H1 (cell line): ENCODE measurements at regions not wholly inside any gene's neighbourhood (a gene's known extent, or its start where the extent isn't known, plus 50 kb on each side); places are given as distances from the start of the nearest gene placed in this dataset.

ENCODE experiments used
- CTCF ChIA-PET: fragments of 300-600 bp; sonication (Branson Sonifier 250); formaldehyde crosslinking; loops from one replicate; lab custom pipeline; 2021; ENCODE audit not compliant: partially characterized antibody; lab: Charles Lee
- POLR2A ChIA-PET: fragments of 300-600 bp; sonication (Branson Sonifier 250); formaldehyde crosslinking; loops from one replicate; lab custom pipeline; 2021; ENCODE audit warnings: inconsistent platforms; ENCODE audit not compliant: partially characterized antibody; lab: Charles Lee
- DNase-seq, 2 experiments: peaks; one replicate each; pipeline versions ENCODE4 v3.0.0 to v3.0.0-alpha.2; 2010 to 2022; ENCODE audit warnings: low spot score in 2 of 2, low read depth in 1 of 2, mixed read lengths in 1 of 2
- FAIRE-seq: peaks from 2 replicates; lab custom pipeline; 2011; peaks lifted over from hg19 to GRCh38; lab: Jason Lieb, UNC
- H2AFZ ChIP-seq: 2 replicates; pipeline ENCODE4 v1.8.1; 2012; ENCODE audit warnings: low read length, inconsistent platforms
- H2AK5ac ChIP-seq: 2 replicates; pipeline ENCODE4 v1.6.1; 2013; ENCODE audit warnings: low read depth, low read length
- H2BK120ac ChIP-seq: replicated peaks from 2 replicates; pipeline ENCODE3; 2013; ENCODE audit warnings: low read depth, low read length, inconsistent platforms
- H2BK12ac ChIP-seq: 2 replicates; pipeline ENCODE4 v1.6.1; 2013; ENCODE audit warnings: low read depth, low read length
- H2BK15ac ChIP-seq: 2 replicates; pipeline ENCODE4 v1.6.1; 2013; ENCODE audit warnings: low read length
- H2BK20ac ChIP-seq: 2 replicates; pipeline ENCODE4 v1.6.1; 2013; ENCODE audit warnings: low read length
- H2BK5ac ChIP-seq: 2 replicates; pipeline ENCODE4 v1.6.1; 2013; ENCODE audit warnings: low read depth, low read length
- H3K14ac ChIP-seq: 2 replicates; pipeline ENCODE4 v1.6.1; 2013; ENCODE audit warnings: inconsistent platforms; ENCODE audit not compliant: insufficient read length
- H3K18ac ChIP-seq: 2 replicates; pipeline ENCODE4 v1.6.1; 2013; ENCODE audit warnings: low read length; ENCODE audit errors: extremely low read depth
- H3K23ac ChIP-seq: 2 replicates; pipeline ENCODE4 v1.6.1; 2013; ENCODE audit warnings: inconsistent platforms; ENCODE audit not compliant: insufficient read length
- H3K23me2 ChIP-seq: 2 replicates; pipeline ENCODE4 v1.6.1; 2013; ENCODE audit warnings: low read depth, low read length
- H3K27ac ChIP-seq: 2 replicates; pipeline ENCODE4 v1.6.1; 2011; ENCODE audit warnings: low read depth, low read length, inconsistent platforms
- H3K27me3 ChIP-seq, 4 experiments: replicated peaks in 1 of 4; 1 replicate in 1 of 4; 2 replicates in 3 of 4; pipeline versions ENCODE4 v1.6.1 to v1.8.1; 2011 to 2013; ENCODE audit warnings: low read length in 3 of 4, mild to moderate bottlenecking in 3 of 4, inconsistent platforms in 2 of 4, mixed read lengths in 2 of 4, moderate library complexity in 1 of 4; ENCODE audit not compliant: control insufficient read depth in 3 of 4, insufficient read depth in 3 of 4; ENCODE audit errors: extremely low read depth in 1 of 4
- H3K36me3 ChIP-seq, 4 experiments: 2 replicates each; pipeline versions ENCODE4 v1.6.1 to v1.8.1; 2011 to 2013; ENCODE audit warnings: mild to moderate bottlenecking in 4 of 4, low read length in 3 of 4, moderate library complexity in 2 of 4, control low read depth in 1 of 4, inconsistent platforms in 1 of 4; ENCODE audit not compliant: insufficient read depth in 4 of 4, control insufficient read depth in 2 of 4
- H3K4ac ChIP-seq: replicated peaks from 2 replicates; pipeline ENCODE3; 2013; ENCODE audit warnings: low read length, low read depth, mixed read lengths, inconsistent platforms; ENCODE audit not compliant: insufficient read length
- H3K4me1 ChIP-seq, 4 experiments: replicated peaks in 1 of 4; 1 replicate in 1 of 4; 2 replicates in 3 of 4; pipeline versions ENCODE4 v1.6.1 to v1.8.1; 2011 to 2013; ENCODE audit warnings: low read length in 3 of 4, inconsistent platforms in 2 of 4, mixed read lengths in 1 of 4; ENCODE audit not compliant: insufficient read depth in 4 of 4, control insufficient read depth in 3 of 4
- H3K4me2 ChIP-seq, 2 experiments: 2 replicates each; pipeline versions ENCODE4 v1.6.1 to v1.8.1; 2011 to 2013; ENCODE audit warnings: low read depth in 2 of 2, low read length in 2 of 2, control low read depth in 1 of 2, inconsistent platforms in 1 of 2, mild to moderate bottlenecking in 1 of 2; ENCODE audit not compliant: insufficient read depth in 1 of 2
- H3K4me3 ChIP-seq, 4 experiments: fragments of 200-600, 300-600 bp in 1 of 4; sonication (generic), shearing (Covaris generic), sonication (Bioruptor Twin) in 1 of 4; 2 replicates each; pipeline versions ENCODE4 v1.5.1 to v1.8.1; 2011 to 2016; ENCODE audit warnings: low read length in 4 of 4, low read depth in 3 of 4, control low read depth in 2 of 4, inconsistent platforms in 2 of 4, mild to moderate bottlenecking in 2 of 4, mixed read lengths in 1 of 4, moderate library complexity in 1 of 4; ENCODE audit not compliant: insufficient read depth in 2 of 4; ENCODE audit errors: extremely low read depth in 1 of 4
- H3K56ac ChIP-seq: replicated peaks from 2 replicates; pipeline ENCODE3; 2013; ENCODE audit warnings: low read depth, mild to moderate bottlenecking, mixed read lengths, low read length, inconsistent platforms; ENCODE audit not compliant: insufficient read length
- H3K79me1 ChIP-seq: 2 replicates; pipeline ENCODE4 v1.6.1; 2013; ENCODE audit warnings: low read depth, low read length, control low read depth
- H3K79me2 ChIP-seq, 2 experiments: 2 replicates each; pipeline versions ENCODE4 v1.6.1 to v1.8.1; 2012 to 2013; ENCODE audit warnings: low read length in 2 of 2, mild to moderate bottlenecking in 2 of 2, inconsistent platforms in 1 of 2; ENCODE audit not compliant: insufficient read depth in 2 of 2, control insufficient read depth in 1 of 2
- H3K9ac ChIP-seq, 4 experiments: replicated peaks in 1 of 4; 1 replicate in 1 of 4; 2 replicates in 3 of 4; pipeline versions ENCODE4 v1.6.1 to v1.8.1; 2011 to 2013; ENCODE audit warnings: low read depth in 3 of 4, low read length in 3 of 4, control low read depth in 2 of 4, mild to moderate bottlenecking in 2 of 4, moderate library complexity in 2 of 4, inconsistent platforms in 1 of 4; ENCODE audit errors: extremely low read depth in 1 of 4
- H3K9me3 ChIP-seq, 2 experiments: 2 replicates each; pipeline versions ENCODE4 v1.6.1 to v1.8.1; 2012 to 2013; ENCODE audit warnings: mild to moderate bottlenecking in 2 of 2, moderate library complexity in 2 of 2, control low read depth in 1 of 2, inconsistent platforms in 1 of 2, low read depth in 1 of 2, low read length in 1 of 2, mixed read lengths in 1 of 2; ENCODE audit not compliant: insufficient read depth in 2 of 2
- H4K20me1 ChIP-seq, 2 experiments: replicated peaks in 1 of 2; 2 replicates each; pipeline versions ENCODE3 to v1.8.1; 2011 to 2013; ENCODE audit warnings: inconsistent platforms in 2 of 2, low read length in 2 of 2, mild to moderate bottlenecking in 1 of 2; ENCODE audit not compliant: insufficient read depth in 2 of 2, control insufficient read depth in 1 of 2
- H4K5ac ChIP-seq: 2 replicates; pipeline ENCODE4 v1.6.1; 2013; ENCODE audit warnings: low read length, low read depth, mixed read lengths, inconsistent platforms; ENCODE audit not compliant: insufficient read length
- H4K8ac ChIP-seq: 2 replicates; pipeline ENCODE4 v1.8.0; 2013; ENCODE audit warnings: mild to moderate bottlenecking, moderate library complexity, low read length, inconsistent platforms; ENCODE audit not compliant: insufficient read depth; ENCODE audit errors: extremely low read depth
- H4K91ac ChIP-seq: replicated peaks from 2 replicates; pipeline ENCODE3; 2013; ENCODE audit warnings: low read length, mixed read lengths, inconsistent platforms; ENCODE audit not compliant: insufficient read length
- BRCA1 ChIP-seq: IDR thresholded peaks from 2 replicates; pipeline ENCODE4 v1.6.1; 2012; ENCODE audit warnings: low read depth, low read length, improper control_type of control experiment
- CHD2 ChIP-seq: IDR thresholded peaks from 2 replicates; pipeline ENCODE4 v1.6.1; 2012; ENCODE audit warnings: low read length, improper control_type of control experiment
- SP2 ChIP-seq: IDR thresholded peaks from 2 replicates; pipeline ENCODE4 v1.6.1; 2012; ENCODE audit warnings: mild to moderate bottlenecking, low read length, inconsistent platforms
- WGBS, 2 experiments: shearing (Covaris generic) in 1 of 2; methylation state at CpG; one replicate each; pipeline versions ENCODE4 v1.1.6 to v1.1.7; 2013 to 2015; ENCODE audit warnings: low lambda C conversion rate in 2 of 2, mixed read lengths in 2 of 2, inconsistent platforms in 1 of 2, low coverage in 1 of 2, missing lambda C conversion rate in 1 of 2; ENCODE audit not compliant: insufficient replicate concordance in 2 of 2, insufficient coverage in 1 of 2, insufficient read length in 1 of 2; ENCODE audit errors: extremely low coverage in 1 of 2, missing lambda C conversion rate in 1 of 2; 5-methylcytosine and 5-hydroxymethylcytosine counted together
- TF ChIP-seq, protein P1 (sequence below): IDR thresholded peaks from 2 replicates; pipeline ENCODE4 v1.6.1; 2012; ENCODE audit warnings: inconsistent platforms

DNA sequence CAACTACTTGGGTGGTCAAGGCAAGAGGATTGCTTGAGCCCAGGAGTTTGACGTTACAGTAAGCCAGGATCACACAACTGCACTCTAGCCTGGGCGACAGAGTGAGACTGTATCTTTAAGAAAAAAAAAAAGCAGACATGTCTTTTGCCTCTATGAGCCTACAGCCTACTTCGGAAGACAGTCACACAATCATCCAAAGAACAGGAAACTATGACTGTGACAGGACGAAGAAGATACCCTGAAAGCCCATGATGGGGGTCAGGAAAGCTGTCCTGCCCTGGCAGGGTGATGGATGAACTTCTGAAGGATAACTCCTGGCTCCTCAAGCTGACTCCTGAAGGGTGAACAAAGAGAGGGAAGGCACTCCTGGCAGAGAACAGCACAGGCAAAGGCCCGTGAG lies 251.7 kb upstream of the SIX2 start:
- ChIA-PET POLR2A (no interaction called here), CTCF (no interaction called here)
- no peaks in the 10 kb centered on the region for H3K79me2 ChIP-seq
- peaks cover 17 to 24% (median 22%) of the 10 kb centered on the region in 4 experiments for H3K4me1 ChIP-seq
- no peak overlapping the region for H4K5ac ChIP-seq
- no peaks in the 10 kb centered on the region for H3K79me1 ChIP-seq
- H4K91ac ChIP-seq = no peak overlapping the region
- H3K36me3 ChIP-seq = no peaks in the 10 kb centered on the region
- H3K23ac ChIP-seq = no peak overlapping the region
- H2BK5ac ChIP-seq = 0 out of 2 replicates have a peak overlapping the region, but pooled peaks have one; percentile 38
- WGBS, 2 experiments = 84% methylated on average over 4 of the region's 5 CpGs; no CpG with 5 or more reads in 1 of the 2 experiments
- H3K9me3 ChIP-seq = peaks cover 8 to 9% of the 10 kb centered on the region in 2 experiments; a peak in 3 of 4 replicates
- no peak overlapping the region for H2BK12ac ChIP-seq
- TF ChIP-seq, protein P1, sequence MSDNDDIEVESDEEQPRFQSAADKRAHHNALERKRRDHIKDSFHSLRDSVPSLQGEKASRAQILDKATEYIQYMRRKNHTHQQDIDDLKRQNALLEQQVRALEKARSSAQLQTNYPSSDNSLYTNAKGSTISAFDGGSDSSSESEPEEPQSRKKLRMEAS = no peak
- no peak for TF ChIP-seq CHD2
- TF ChIP-seq SP2 = no peak
- no peak for TF ChIP-seq BRCA1
- no peak overlapping the region for H3K4ac ChIP-seq
- no peak overlapping the region for H2AFZ ChIP-seq
- no peak overlapping the region for H2AK5ac ChIP-seq
- H3K56ac ChIP-seq = no peak overlapping the region
- H3K4me2 ChIP-seq = no peak overlapping the region
- no peak overlapping the region for H3K18ac ChIP-seq
- no peak overlapping the region for H2BK120ac ChIP-seq
- FAIRE-seq (no peak), DNase-seq (peak in 1 of 2 experiments; percentile 36)
- no peak overlapping the region for H2BK15ac ChIP-seq
- no peak overlapping the region for H3K4me3 ChIP-seq
- H3K14ac ChIP-seq = no peak overlapping the region
- H3K27ac ChIP-seq = no peak overlapping the region
- no peaks in the 10 kb centered on the region for H3K27me3 ChIP-seq
- H4K20me1 ChIP-seq = no peaks in the 10 kb centered on the region
- H2BK20ac ChIP-seq = no peak overlapping the region
- no peak overlapping the region for H3K9ac ChIP-seq
- no peak overlapping the region; the same call in 1 of the 2 replicates for H4K8ac ChIP-seq
- no peaks in the 10 kb centered on the region; the same call in 1 of the 2 replicates for H3K23me2 ChIP-seq
